ENCODE measurements at regions not wholly inside any gene's neighbourhood (a gene's known extent, or its start where the extent isn't known, plus 50 kb on each side); places are given as distances from the start of the nearest gene placed in this dataset.
A peak's percentile ranks its signal among the peaks of the same experiment; 100 is the strongest.

DNA sequence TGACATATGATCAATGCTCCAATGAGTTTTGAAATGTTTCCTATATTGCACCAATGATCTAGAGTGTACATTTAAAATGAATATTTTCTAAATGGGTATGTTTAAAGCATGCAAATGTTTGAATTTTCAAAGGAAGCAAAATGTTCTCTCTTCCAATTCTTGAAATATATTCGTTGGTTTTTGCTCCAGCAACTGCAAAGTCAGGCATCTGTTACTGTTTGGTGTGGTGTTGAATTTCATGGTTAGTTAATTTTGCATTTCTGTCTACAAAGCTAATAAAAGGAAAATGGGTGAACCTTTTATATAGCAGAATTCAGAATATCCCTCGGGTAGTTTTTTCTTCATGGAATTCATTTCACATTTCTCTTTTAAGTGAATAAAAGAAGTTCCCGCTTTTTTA lies 1018.3 kb downstream of the GRIK2 start:
- Histone ChIP-seq H3K4me1 (ENCODE audit: control insufficient read depth in 2 of 3, insufficient read depth in 2 of 3, low read depth in 1 of 3, low read length in 3 of 3) (no peaks in the 10 kb centered on the region), H3K9me3 (ENCODE audit: control insufficient read depth in 2 of 3, insufficient read depth in 1 of 3, low read length in 3 of 3) (peaks cover 0 to 2% (median 0%) of the 10 kb centered on the region in 3 donors), H3K27me3 (ENCODE audit: control insufficient read depth, insufficient read depth, low read length) (no peaks in the 10 kb centered on the region), H3K4me3 (ENCODE audit: low read length in 3 of 3) (no peak overlapping the region), H3K36me3 (ENCODE audit: control insufficient read depth in 2 of 3, insufficient read depth in 3 of 3, low read length in 3 of 3) (no peaks in the 10 kb centered on the region), H3K27ac (ENCODE audit: low read depth in 2 of 2, low read length in 2 of 2) (no peak overlapping the region), H3K9ac (ENCODE audit: low read length in 3 of 3) (no peak overlapping the region)
- peak in 1 of 5 donors; percentile 6 for DNase-seq
- TF ChIP-seq, protein P1, sequence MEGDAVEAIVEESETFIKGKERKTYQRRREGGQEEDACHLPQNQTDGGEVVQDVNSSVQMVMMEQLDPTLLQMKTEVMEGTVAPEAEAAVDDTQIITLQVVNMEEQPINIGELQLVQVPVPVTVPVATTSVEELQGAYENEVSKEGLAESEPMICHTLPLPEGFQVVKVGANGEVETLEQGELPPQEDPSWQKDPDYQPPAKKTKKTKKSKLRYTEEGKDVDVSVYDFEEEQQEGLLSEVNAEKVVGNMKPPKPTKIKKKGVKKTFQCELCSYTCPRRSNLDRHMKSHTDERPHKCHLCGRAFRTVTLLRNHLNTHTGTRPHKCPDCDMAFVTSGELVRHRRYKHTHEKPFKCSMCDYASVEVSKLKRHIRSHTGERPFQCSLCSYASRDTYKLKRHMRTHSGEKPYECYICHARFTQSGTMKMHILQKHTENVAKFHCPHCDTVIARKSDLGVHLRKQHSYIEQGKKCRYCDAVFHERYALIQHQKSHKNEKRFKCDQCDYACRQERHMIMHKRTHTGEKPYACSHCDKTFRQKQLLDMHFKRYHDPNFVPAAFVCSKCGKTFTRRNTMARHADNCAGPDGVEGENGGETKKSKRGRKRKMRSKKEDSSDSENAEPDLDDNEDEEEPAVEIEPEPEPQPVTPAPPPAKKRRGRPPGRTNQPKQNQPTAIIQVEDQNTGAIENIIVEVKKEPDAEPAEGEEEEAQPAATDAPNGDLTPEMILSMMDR (IDR thresholded peaks at IDR 0.05; ENCODE audit: borderline replicate concordance, extremely low read depth, insufficient read depth), result no peak
- intact Hi-C loops (cut with DNase I), result no loop called here
- FAIRE-seq, result no peak

DNA sequence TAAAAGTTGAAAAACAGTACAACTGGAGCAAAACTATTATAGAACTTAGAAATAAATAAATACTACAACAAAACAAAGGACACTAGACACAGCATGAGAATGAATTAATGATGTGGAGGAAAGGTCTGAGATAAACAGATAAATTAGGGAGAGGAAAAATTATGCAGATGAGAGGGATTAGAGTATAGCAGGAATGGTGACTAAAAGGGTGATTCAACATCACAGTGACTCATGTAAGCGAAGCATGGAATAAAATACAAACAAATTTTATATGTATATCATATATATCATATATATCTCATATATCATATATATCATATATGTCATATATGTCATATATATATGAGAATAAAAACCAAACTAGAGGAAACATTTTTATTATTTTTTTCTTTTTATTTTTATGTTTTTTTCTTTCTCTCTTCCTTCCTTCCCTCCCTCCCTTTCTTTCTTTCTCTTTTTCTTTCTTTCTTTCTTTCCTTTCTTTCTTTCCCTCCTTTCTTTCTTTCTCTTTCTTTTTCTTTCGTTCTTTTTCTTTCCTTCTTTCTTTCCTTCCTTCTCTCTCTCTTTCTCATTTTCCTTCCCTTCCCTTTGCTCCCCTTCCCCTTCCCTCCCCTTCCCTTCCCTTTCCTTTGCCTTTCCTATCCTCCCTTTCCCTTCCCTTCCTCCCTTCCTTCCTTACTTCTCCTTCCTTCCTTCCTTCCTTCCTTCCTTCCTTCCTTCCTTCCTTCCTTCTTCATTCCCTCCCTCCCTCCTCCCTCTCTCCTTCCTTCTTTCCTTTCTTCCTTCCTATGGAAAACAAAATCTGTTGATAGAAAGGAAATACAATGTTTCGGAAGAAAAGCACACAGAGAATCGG lies 1014.6 kb downstream of the GRIK2 start:
- intact Hi-C loops (cut with DNase I), result no loop called here
- Histone ChIP-seq H3K4me1 (ENCODE audit: control insufficient read depth in 2 of 3, insufficient read depth in 2 of 3, low read depth in 1 of 3, low read length in 3 of 3) (no peaks in the 10 kb centered on the region), H3K9ac (ENCODE audit: low read length in 3 of 3) (no peak overlapping the region), H3K27me3 (ENCODE audit: control insufficient read depth, insufficient read depth, low read length) (no peaks in the 10 kb centered on the region), H3K4me3 (ENCODE audit: low read length in 3 of 3) (no peak overlapping the region), H3K27ac (ENCODE audit: low read depth in 2 of 2, low read length in 2 of 2) (no peak overlapping the region), H3K36me3 (ENCODE audit: control insufficient read depth in 2 of 3, insufficient read depth in 3 of 3, low read length in 3 of 3) (no peaks in the 10 kb centered on the region), H3K9me3 (ENCODE audit: control insufficient read depth in 2 of 3, insufficient read depth in 1 of 3, low read length in 3 of 3) (peaks cover 0 to 2% (median 0%) of the 10 kb centered on the region in 3 donors)
- TF ChIP-seq, protein P1 (IDR thresholded peaks at IDR 0.05; ENCODE audit: borderline replicate concordance, extremely low read depth, insufficient read depth), result no peak
- no peak for DNase-seq
- FAIRE-seq, result no peak

DNA sequence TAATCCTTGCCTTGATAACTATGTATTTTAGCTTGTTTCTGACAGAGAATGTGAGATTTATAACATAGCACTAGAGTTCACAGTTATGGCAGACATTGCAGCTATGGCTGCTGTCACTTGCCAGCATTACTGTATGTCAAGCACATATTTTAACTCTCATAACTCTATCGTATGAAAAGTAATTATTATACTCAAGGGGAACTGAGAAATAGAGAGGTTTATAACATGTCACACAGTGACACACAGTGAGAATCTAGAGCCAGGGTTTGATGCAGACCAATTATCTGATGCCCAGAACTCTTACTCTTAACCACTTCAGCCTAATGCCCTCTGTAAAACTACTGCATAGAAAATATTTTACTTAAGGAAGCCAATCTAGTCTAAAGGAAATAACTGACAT lies 1012.4 kb downstream of the GRIK2 start:
- TF ChIP-seq, protein P1 (IDR thresholded peaks at IDR 0.05; ENCODE audit: borderline replicate concordance, extremely low read depth, insufficient read depth), result no peak
- H3K27me3 ChIP-seq (ENCODE audit: control insufficient read depth, insufficient read depth, low read length), result no peaks in the 10 kb centered on the region
- DNase-seq, result no peak
- H3K9me3 ChIP-seq (ENCODE audit: control insufficient read depth in 2 of 3, insufficient read depth in 1 of 3, low read length in 3 of 3), result peaks cover 0 to 2% (median 0%) of the 10 kb centered on the region in 3 donors
- intact Hi-C loops (cut with DNase I), result no loop called here
- no peak for FAIRE-seq
- no peak overlapping the region for H3K4me3 ChIP-seq (ENCODE audit: low read length in 3 of 3)
- H3K9ac ChIP-seq (ENCODE audit: low read length in 3 of 3), result no peak overlapping the region
- no peaks in the 10 kb centered on the region for H3K4me1 ChIP-seq (ENCODE audit: control insufficient read depth in 2 of 3, insufficient read depth in 2 of 3, low read depth in 1 of 3, low read length in 3 of 3)
- no peak overlapping the region for H3K27ac ChIP-seq (ENCODE audit: low read depth in 2 of 2, low read length in 2 of 2)
- H3K36me3 ChIP-seq (ENCODE audit: control insufficient read depth in 2 of 3, insufficient read depth in 3 of 3, low read length in 3 of 3), result no peaks in the 10 kb centered on the region
